DMS53 treated with DMSO at 0.1 percent for 48 hours (cell line): ENCODE measurements at regions not wholly inside any gene's neighbourhood (a gene's known extent, or its start where the extent isn't known, plus 50 kb on each side); places are given as distances from the start of the nearest gene placed in this dataset.
"Not testable (repeated sequence)": the region's sequence is repeated elsewhere in the genome, so short reads cannot be mapped to it uniquely, and the experiment has no call there.

Source experiments
- DNase-seq: peaks from one replicate; lab custom pipeline; 2025; ENCODE audit not compliant: unreplicated experiment; lab: John Stamatoyannopoulos, UW

DNA sequence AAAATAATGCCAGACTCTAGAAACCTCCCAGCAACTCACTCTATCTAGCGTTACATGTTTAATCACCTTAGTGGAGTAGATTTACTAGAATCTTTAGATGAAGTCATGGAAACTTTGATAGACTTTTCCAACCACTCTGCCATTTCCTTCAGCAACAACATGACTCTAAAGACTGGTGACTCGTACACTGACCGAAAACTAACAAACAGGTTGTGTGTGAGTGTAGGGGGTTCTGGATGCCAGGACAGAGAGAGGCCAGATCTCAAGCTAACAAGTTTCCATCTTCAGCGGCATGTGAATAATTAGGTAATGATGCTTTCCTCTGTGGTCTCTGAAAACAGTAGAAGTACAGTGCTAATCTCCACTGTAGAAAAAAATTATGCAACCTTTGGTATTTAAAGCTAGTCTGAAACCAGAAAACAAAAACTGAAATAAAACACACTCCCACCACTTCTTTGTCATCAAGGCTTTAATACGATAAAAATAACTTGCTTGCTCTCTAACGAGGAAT is 286.4 kb downstream of the PRDM5 start:
- DNase-seq, result no peak

- no peak for DNase-seq
Observed at GRCh38 chr4:120633810-120634209, 288.7 kb downstream of the PRDM5 start.

DNA sequence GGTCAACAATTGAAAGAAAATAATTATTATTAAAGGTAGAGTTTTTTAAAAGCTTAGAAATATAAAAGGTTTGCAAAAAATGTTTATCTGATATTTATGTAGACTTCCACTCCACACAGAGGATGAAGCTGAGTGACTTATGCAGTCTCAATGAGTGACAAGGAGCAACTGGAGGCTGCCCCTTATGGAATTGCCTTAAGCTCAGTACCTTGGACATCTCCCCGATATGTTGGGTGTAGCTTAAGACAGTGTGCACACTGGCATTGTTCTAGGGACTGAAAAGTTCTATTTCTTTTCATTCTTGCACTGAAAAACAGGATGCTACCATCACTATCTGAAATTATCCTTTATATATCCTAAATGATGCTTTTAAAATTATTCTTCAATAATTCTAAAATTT is 292.1 kb downstream of the PRDM5 start:
- no peak for DNase-seq

- no peak for DNase-seq
Observed at GRCh38 chr4:120629546-120630108, 292.9 kb downstream of the PRDM5 start.

DNA sequence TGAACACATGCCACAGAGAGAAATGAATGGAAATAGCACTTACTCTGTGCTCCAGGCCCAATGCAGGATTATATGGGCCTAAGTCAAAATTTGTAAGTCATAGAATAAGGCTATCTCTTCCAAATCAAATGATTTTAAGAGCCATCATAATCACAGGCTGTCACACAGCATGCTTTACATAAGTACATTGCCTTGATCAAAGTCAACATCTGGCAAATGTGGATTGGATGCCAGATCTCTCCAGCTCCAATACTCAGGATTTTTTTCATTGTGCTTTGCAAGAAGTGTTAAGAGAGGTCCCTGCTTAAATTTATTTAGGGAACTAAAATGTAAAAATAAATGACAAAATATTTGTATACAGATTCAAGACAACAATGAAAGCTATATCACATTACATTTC is 299.9 kb downstream of the PRDM5 start:
- no peak for DNase-seq

GRCh38 chr4:120617171-120617570 is 305.4 kb downstream of the PRDM5 start:
- no peak for DNase-seq

- no peak for DNase-seq
Observed at GRCh38 chr4:120616041-120616440, 306.5 kb downstream of the PRDM5 start.

DNA sequence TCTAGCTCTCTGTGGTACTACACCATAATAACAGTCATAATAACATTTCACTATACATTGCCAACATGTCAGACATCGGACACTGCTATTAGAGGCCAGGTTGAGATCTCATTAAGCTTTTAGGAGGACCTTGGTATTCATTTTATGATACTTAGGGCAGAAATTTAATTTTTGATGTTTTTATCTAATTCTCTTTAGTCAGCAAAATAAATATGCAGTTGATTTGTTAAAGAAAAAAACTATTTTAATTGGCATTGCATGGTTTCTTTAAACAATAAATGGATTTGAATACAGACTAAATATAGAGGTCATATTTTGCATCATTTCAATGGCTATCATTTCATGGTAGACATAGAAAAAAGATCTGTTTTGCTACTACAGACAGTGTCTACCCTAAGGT is 308.7 kb downstream of the PRDM5 start:
- DNase-seq, result no peak

DNA sequence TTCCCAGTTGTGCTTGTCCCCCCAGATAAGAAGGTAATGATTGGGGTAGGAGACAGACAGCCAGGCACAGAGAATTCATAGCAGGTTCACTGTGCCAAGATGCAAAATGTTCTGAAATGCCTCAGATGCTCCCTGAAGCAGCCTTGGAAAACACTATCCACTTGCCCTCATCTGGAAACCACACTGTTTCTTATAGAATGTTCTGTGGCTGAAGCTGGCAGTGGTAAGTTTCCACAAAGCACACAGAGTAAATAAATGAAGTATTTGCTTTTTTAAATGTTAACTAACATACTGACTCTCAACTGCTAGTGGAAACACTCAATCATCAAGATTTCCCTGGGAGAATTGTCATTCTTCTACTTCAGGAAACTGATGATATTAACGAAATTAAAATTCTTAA is 311.4 kb downstream of the PRDM5 start:
- no peak for DNase-seq

DNA sequence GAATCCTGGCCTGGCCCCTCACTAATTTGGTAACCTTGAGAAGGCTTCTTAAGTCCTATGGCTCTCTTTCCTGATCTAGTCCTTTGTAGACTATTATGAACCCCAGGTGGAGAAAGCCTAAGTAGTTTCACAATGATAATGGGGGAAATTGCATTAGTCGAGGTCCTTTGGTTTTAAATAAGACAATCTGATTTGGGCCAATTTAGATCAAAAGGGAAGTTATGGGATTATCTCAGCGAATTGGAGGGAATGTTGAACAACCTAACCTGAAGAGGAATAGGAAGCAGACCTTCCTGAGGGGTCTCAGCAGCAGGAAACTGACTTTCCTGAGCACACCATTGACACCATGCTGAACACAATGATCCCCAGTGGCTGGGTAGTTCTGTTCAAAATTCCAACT is 331.5 kb downstream of the PRDM5 start:
- DNase-seq, result no peak

DNA sequence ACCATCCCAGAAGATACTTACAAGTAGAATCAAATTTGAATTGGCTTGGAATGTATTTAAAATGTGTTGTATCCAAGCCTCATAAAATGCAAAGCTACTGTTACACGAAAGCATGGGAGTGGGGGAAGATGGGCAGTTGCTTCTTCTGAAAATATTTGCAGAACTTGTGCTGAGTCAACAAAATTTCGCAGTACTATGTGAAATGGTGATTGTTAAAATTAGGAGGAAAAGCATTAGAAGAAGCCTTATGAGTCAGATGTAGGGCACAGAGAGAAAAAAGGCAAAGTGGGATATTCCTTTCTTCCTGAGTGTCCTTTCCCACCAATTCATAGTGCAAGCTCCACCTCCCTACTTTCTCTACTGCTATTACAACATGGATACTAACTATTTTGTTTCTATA is 332.7 kb downstream of the PRDM5 start:
- DNase-seq, result no peak

- peak; percentile 13 for DNase-seq
Observed at GRCh38 chr4:120568731-120569130, 353.8 kb downstream of the PRDM5 start.

DNA sequence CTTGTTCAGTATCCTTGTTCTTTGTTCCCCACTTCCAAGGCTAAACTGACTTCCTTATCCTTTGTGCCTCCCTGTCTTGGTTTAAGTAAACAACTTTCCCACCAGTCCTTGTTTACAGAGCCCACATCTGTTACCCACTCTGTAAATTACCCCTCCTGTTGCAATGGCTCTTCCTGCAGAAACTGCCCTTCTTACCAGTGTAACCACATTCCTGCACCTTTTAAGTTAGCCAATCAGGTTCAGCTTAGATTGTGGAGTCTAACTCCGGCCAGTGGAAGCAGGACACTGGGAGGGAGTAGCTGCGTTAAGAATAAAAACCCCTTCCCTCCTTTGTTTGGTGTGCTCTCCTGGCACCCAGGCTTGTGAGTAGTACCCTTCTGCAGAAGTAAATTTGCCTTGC is 360.9 kb downstream of the PRDM5 start:
- DNase-seq, result no peak

DNA sequence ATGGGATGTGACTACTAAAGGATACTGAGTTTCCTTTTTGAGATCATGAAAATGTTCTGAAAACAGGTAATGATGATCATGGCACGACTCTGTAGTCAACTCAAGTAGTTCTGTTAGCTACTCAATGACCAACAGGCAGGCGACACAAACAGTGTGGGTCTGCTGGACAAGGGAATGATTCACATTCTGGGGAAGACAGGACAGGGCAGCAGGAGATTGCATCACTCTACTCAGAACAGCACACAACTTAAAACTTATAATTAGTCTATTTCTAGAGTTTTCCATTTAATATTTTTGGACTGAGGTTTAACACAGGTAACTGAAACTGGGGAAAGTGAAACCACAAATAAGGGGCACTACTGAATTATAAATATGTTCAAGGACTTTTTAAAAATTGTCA is 365.2 kb downstream of the PRDM5 start:
- DNase-seq, result no peak

- DNase-seq, result no peak
Observed at GRCh38 chr4:120555058-120555457, 367.5 kb downstream of the PRDM5 start.

DNA sequence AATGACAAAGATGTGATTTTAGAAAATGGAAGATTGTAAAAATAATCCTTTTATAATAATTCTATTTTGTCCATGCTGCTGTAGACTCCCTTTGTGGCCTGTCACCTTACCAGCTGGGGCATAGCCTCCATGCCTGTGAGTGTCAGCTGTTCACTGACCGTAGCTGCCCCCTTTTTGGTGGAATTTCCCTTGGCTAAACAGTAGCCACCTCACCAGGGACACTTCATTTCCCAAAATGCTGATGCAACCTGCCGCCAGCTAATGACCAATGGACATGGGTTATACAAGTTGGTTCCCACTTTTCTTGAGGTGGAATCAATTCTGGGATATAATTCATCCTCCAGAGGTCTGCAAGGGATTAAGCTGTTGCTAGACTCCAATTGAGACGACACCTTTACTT is 368.4 kb downstream of the PRDM5 start:
- DNase-seq, result no peak

DNA sequence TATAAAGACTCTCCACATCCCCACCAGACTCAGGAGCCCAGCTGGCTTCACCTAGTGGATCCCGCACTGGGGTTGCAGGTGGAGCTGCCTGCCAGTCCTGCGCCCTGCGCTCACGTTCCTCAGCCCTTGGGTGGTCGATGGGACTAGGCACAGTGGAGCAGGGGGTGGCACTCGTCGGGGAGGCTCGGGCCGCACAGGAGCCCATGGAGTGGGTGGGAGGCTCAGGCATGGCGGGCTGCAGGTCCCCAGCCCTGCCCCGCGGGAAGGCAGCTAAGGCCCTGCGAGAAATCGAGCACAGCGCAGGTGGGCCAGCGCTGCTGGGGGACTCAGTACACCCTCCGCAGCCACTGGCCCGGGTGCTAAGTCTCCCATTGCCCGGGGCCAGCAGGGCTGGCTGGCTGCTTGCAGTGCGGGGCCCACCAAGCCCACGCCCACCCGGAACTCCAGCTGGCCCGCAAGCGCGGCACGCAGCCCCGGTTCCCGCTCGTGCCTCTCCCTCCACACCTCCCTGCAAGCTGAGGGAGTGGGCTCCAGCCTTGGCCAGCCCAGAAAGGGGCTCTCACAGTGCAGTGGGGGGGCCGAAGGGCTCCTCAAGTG is 371.8 kb downstream of the PRDM5 start:
- DNase-seq, result not testable (repeated sequence)

DNA sequence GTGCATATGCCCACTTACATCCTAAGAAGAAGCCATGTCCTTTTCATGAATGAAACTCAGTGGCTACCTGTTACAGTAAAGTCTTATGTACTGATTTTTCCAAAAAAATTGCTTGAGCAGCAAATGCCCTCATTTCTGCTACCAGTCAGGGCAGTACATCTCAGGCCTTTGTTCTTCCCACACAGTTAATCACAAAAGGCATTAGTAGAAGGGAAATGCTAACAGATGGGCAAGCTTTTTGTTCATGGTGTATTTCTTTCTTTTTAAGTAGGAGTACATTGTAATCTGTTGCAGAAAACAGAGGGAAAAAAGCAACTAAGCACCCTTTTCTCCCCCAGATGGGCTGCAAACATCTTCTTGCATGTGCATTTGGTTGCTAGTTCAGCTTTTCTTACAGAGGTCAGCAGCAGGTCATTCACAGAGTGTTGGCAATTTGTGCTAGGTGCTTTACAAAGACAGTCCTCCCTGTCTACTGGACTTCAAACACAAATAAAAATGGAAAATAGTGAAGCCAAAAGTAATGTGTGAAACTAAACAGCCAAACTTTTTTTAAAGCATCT is 373.4 kb downstream of the PRDM5 start:
- no peak for DNase-seq

DNA sequence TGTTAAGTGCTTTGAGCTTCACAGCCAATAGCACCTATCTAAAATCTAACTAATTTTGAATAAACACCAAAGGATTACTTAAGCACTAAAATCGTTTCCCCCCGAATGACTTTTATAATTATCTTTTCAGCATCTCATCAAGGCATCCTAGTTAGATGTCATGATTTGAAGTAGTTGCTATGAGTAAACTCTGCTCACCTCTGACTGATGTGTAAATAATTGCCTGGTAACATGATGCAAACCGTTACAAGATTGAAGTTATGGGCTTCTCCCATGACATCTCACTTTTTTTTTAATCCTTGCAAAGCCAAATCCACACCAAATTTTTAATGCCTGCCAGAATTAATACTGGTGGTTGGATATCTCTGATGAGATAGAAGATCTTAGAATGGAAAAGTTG is 377.1 kb downstream of the PRDM5 start:
- DNase-seq, result no peak

- no peak for DNase-seq
Observed at GRCh38 chr4:120544838-120545237, 377.7 kb downstream of the PRDM5 start.

GRCh38 chr4:120540625-120541024 is 381.9 kb downstream of the PRDM5 start:
- no peak for DNase-seq

GRCh38 chr4:120536884-120537283 is 385.6 kb downstream of the PRDM5 start:
- DNase-seq, result no peak

- DNase-seq, result no peak
Observed at GRCh38 chr4:120528428-120528827, 394.1 kb downstream of the PRDM5 start.
